Left hindlimb (tissue), 1 donor: ENCODE measurements at regions not wholly inside any gene's neighbourhood (a gene's known extent, or its start where the extent isn't known, plus 50 kb on each side); places are given as distances from the start of the nearest gene placed in this dataset.

Experiments
- DNase-seq: peaks from one replicate; pipeline ENCODE4 v3.0.0-alpha.2; 2018

GRCh38 chr12:95412482-95413311, 61.3 kb upstream of the METAP2 start:
- DNase-seq, result no peak

DNA sequence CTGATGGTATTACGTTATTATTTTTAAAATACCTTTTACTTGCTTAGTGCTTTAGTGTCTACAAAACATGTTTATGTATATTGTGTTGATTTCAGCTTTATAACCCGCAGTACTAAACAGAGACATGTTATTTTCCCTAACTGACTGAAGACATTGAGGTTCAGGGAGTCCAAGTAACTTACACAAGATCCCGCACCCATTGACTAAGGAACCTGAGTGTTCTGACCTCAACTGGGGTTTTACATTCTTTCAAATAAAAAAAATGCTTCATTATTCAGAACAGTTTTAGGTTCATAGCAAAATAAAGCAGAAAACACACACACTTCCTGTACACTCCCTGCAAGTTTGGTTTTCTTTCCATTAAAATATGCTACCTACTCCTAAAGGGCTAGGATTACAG, 60.4 kb upstream of the METAP2 start:
- no peak for DNase-seq

- DNase-seq, result no peak
These were observed 58.5 kb upstream of the METAP2 start for GRCh38 chr12:95415451-95415850.

DNA sequence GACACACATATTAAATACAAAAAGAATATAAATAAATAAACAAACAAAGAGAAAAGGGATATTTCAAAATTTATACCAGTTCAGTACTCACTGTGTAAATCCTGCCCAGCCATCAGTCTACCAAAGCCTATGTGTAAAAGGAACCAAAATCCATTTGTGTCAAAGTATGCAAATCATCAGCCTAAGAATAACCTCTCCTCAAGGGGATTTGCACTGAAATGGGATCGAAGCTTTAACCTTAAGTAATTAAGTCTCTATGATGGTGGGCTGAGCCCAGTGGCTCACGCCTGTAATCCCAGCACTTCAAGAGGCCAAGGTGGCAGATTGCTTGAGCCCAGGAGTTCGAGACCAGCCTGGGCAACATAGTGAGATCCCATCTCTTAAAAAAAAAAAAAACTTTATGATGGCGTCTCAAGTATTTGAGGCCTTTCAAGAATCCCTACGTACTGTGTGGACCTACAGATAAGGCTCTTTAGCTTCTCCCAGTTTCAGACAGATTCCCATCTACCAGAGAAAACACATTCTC, 57.8 kb upstream of the METAP2 start:
- no peak for DNase-seq

DNA sequence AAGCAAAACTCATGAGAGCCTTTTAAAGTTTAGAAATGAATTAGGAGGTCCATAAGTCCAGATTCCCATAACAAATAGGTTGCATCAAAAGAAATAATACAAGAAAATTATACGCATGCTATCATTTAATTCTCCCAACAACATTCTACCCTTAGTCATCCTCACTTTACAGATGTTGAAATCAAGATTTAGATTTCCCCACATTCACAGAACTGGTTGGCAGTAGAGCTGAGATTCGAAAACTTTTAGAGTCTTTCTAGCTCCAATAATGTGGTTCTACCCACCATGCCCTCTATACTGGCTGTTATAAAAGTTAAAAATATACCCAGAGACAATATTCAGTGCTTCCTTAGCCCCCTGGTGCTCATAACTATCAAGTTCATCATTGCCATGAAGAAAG, 56.6 kb upstream of the METAP2 start:
- DNase-seq, result no peak

- no peak for DNase-seq
These were observed 55.8 kb upstream of the METAP2 start for GRCh38 chr12:95418142-95418541.
